Liver (tissue), 3 donors: ENCODE measurements at regions not wholly inside any gene's neighbourhood (a gene's known extent, or its start where the extent isn't known, plus 50 kb on each side); places are given as distances from the start of the nearest gene placed in this dataset.

Experiments used
- ATF3 ChIP-seq: IDR thresholded peaks from 2 replicates; pipeline ENCODE4 v1.6.1; 2016; ENCODE audit warnings: antibody characterized with exemption
- CTCF ChIP-seq: fragments of 150-350 bp; IDR thresholded peaks from 2 replicates; pipeline ENCODE4 v1.5.1; 2017; ENCODE audit warnings: improper control_type of control experiment, low read depth, low read length; ENCODE audit not compliant: missing input control
- EGR1 ChIP-seq, 2 donors: IDR thresholded peaks; 2 replicates each; pipeline ENCODE4 v1.6.1; 2016 to 2018; ENCODE audit warnings: antibody characterized with exemption in 2 of 2, low read depth in 2 of 2
- FOXA1 ChIP-seq: IDR thresholded peaks from 2 replicates; pipeline ENCODE4 v1.6.1; 2016; ENCODE audit warnings: antibody characterized with exemption
- GABPA ChIP-seq, 2 donors: IDR thresholded peaks in 1 of 2; conservative IDR thresholded peaks in 1 of 2; 2 replicates each; pipeline ENCODE4 v1.6.1; 2016; ENCODE audit warnings: antibody characterized with exemption in 2 of 2, mild to moderate bottlenecking in 1 of 2, moderate library complexity in 1 of 2
- JUND ChIP-seq, 2 donors: IDR thresholded peaks; 2 replicates each; pipeline ENCODE4 v1.6.1; 2016; ENCODE audit warnings: antibody characterized with exemption in 2 of 2
- MAX ChIP-seq: IDR thresholded peaks from 2 replicates; pipeline ENCODE4 v1.6.1; 2016; ENCODE audit warnings: antibody characterized with exemption
- NR2F2 ChIP-seq: IDR thresholded peaks from 2 replicates; pipeline ENCODE4 v1.6.1; 2016; ENCODE audit warnings: antibody characterized with exemption
- RAD21 ChIP-seq, 2 donors: IDR thresholded peaks; 2 replicates each; pipeline ENCODE4 v1.6.1; 2016; ENCODE audit warnings: antibody characterized with exemption in 2 of 2, mild to moderate bottlenecking in 2 of 2
- REST ChIP-seq: IDR thresholded peaks from 2 replicates; pipeline ENCODE4 v1.6.1; 2016; ENCODE audit warnings: antibody characterized with exemption, mild to moderate bottlenecking
- SP1 ChIP-seq: IDR thresholded peaks from 2 replicates; pipeline ENCODE4 v1.6.1; 2018; ENCODE audit warnings: antibody characterized with exemption, mild to moderate bottlenecking
- TAF1 ChIP-seq: conservative IDR thresholded peaks from 2 replicates; pipeline ENCODE4 v1.6.1; 2016; ENCODE audit warnings: antibody characterized with exemption, mild to moderate bottlenecking
- YY1 ChIP-seq: IDR thresholded peaks from 2 replicates; pipeline ENCODE4 v1.6.1; 2016; ENCODE audit warnings: antibody characterized with exemption, mild to moderate bottlenecking
- donor health status: healthy.
- donor health status: healthy.

- TF ChIP-seq CTCF, result no peak
- no peak for TF ChIP-seq EGR1 (IDR thresholded peaks at IDR 0.05; ENCODE audit: low read depth in 2 of 2)
- no peak for TF ChIP-seq RAD21 (IDR thresholded peaks at IDR 0.05)
- TF ChIP-seq FOXA1, result no peak
- TF ChIP-seq REST, result no peak
- TF ChIP-seq GABPA (IDR thresholded peaks at IDR 0.05 in 1 of 2, conservative IDR thresholded peaks at IDR 0.05 in 1 of 2), result no peak
- no peak for TF ChIP-seq YY1
- TF ChIP-seq ATF3, result no peak
- no peak for TF ChIP-seq TAF1
- no peak for TF ChIP-seq MAX
- TF ChIP-seq SP1, result no peak
- TF ChIP-seq NR2F2, result no peak
- no peak for TF ChIP-seq JUND (IDR thresholded peaks at IDR 0.05)
Observed at GRCh38 chr21:34274001-34274400, 89.8 kb upstream of the KCNE2 start.
